ENCODE measurements at regions not wholly inside any gene's neighbourhood (a gene's known extent, or its start where the extent isn't known, plus 50 kb on each side); places are given as distances from the start of the nearest gene placed in this dataset.
"Not testable (repeated sequence)": the region's sequence is repeated elsewhere in the genome, so short reads cannot be mapped to it uniquely, and the experiment has no call there.

- no peak for TF ChIP-seq CTCF (conservative IDR thresholded peaks at IDR 0.05; ENCODE audit: low read depth in 2 of 2)
- TF ChIP-seq REST (IDR thresholded peaks at IDR 0.05; ENCODE audit: unreplicated experiment): no peak
- no peak for TF ChIP-seq POLR2AphosphoS5 (IDR thresholded peaks at IDR 0.05; ENCODE audit: low read depth)
- TF ChIP-seq EZH2 (IDR thresholded peaks at IDR 0.05; ENCODE audit: low read depth, unreplicated experiment): no peak
- no peak for TF ChIP-seq ZNF331 (CRISPR knock-in tag; IDR thresholded peaks at IDR 0.05; ENCODE audit: low read depth)
- TF ChIP-seq JUNB (IDR thresholded peaks at IDR 0.05; ENCODE audit: unreplicated experiment): no peak
- no peak for TF ChIP-seq EZH2phosphoT487 (IDR thresholded peaks at IDR 0.05; ENCODE audit: unreplicated experiment)
Measured at GRCh38 chr16:73945631-73946030, 351.0 kb upstream of the PSMD7 start (continued).

- not testable (repeated sequence) for H3K27ac Mint-ChIP-seq; ATAC-seq; H3K27me3 Mint-ChIP-seq (ENCODE audit: insufficient read depth, low read depth, poor library complexity); H3K27me3 ChIP-seq (ENCODE audit: insufficient read depth); H3K4me3 Mint-ChIP-seq; DNase-seq (ENCODE audit: low spot score); H2AFZ ChIP-seq; H4K20me1 ChIP-seq (replicated peaks; ENCODE audit: insufficient read depth); H3K4me1 ChIP-seq (ENCODE audit: insufficient read depth); H3K36me3 Mint-ChIP-seq (ENCODE audit: low read depth); H3K9me3 Mint-ChIP-seq; H3K4me3 ChIP-seq; H3K27ac ChIP-seq (ENCODE audit: low read depth); H3K36me3 ChIP-seq (ENCODE audit: insufficient read depth); H3K79me2 ChIP-seq (replicated peaks; ENCODE audit: insufficient read depth); H3F3A ChIP-seq (replicated peaks; ENCODE audit: low read depth); H3K4me2 ChIP-seq; H3K9me2 ChIP-seq (ENCODE audit: insufficient read depth)
- H3K4me1 Mint-ChIP-seq: peaks cover 13% of the 10 kb centered on the region
Measured at GRCh38 chr16:73943184-73943583, 353.4 kb upstream of the PSMD7 start.

GRCh38 chr16:73940786-73941185, 355.8 kb upstream of the PSMD7 start:
- not testable (repeated sequence) for H3K27me3 Mint-ChIP-seq (ENCODE audit: insufficient read depth, low read depth, poor library complexity); H3K36me3 Mint-ChIP-seq (ENCODE audit: low read depth); H3K79me2 ChIP-seq (replicated peaks; ENCODE audit: insufficient read depth); H3F3A ChIP-seq (replicated peaks; ENCODE audit: low read depth); H4K20me1 ChIP-seq (replicated peaks; ENCODE audit: insufficient read depth); DNase-seq (ENCODE audit: low spot score); H3K27ac ChIP-seq (ENCODE audit: low read depth); H3K36me3 ChIP-seq (ENCODE audit: insufficient read depth); H3K4me1 Mint-ChIP-seq; H2AFZ ChIP-seq; H3K9me2 ChIP-seq (ENCODE audit: insufficient read depth); H3K4me3 ChIP-seq; H3K4me3 Mint-ChIP-seq; ATAC-seq; H3K4me2 ChIP-seq; H3K9me3 Mint-ChIP-seq; H3K27ac Mint-ChIP-seq; H3K4me1 ChIP-seq (ENCODE audit: insufficient read depth); H3K27me3 ChIP-seq (ENCODE audit: insufficient read depth)
